ENCODE measurements at regions not wholly inside any gene's neighbourhood (a gene's known extent, or its start where the extent isn't known, plus 50 kb on each side); places are given as distances from the start of the nearest gene placed in this dataset.
"Not testable (repeated sequence)": the region's sequence is repeated elsewhere in the genome, so short reads cannot be mapped to it uniquely, and the experiment has no call there.

GRCh38 chr11:22567759-22568158, 57.9 kb downstream of the FANCF start:
- no peak for DNase-seq

DNA sequence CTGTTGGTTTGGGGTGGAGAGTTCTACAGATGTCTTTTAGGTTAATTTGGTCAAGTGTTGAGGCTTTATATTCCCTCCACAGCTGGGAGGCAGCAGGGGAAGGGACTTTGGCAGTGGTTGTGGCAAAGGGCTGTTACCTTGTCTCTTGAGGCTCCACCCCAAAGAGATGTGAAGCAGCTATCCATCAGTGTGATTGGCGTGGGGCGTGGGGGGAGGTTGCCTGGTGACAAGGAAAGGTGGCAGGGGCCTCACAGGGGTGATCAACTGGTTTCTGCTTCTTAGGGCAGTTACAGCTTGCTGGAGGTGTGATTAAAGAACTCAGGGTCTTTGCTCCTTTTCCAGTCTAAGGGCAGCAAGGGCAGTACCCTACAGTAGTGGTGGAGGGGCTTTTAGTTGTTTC, 59.3 kb downstream of the FANCF start:
- DNase-seq: no peak

DNA sequence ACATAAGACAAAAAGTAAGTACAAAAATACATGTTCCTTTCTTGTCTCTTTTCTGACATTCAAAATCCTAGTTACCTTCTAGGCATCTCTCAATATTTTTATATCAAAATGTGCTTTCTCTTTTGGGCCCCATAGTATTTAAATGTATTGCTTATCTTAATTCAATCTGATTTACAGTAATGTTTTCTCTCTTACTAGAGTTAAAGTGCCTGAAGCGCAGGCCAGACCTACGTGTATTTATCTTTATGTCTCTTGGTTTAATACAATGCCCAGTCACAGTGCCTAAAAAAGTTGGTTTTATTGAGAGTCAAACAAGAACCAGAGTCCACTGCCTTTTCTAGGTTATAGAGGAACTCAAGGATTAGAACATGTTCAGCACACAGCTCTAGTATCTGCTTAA, 64.3 kb downstream of the FANCF start:
- no peak for DNase-seq

DNA sequence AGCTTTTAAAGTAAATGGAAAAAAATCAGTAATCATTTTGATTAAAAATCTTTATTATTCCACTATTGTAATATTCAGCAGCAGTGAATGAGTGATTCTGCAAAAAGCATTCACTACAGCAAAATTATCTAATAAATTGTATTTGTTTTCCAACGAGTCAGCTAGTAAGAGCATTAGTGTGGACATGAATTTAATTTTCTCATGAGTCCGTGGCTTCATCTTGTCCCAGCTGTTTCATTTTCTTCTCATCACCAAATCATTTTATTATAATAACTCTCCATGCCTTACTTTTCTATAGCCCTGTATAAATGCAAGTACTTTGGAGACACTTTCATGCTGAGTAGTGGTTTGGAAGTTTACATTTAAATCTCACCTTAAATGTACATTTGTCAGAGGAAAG, 66.2 kb downstream of the FANCF start:
- DNase-seq: no peak

DNA sequence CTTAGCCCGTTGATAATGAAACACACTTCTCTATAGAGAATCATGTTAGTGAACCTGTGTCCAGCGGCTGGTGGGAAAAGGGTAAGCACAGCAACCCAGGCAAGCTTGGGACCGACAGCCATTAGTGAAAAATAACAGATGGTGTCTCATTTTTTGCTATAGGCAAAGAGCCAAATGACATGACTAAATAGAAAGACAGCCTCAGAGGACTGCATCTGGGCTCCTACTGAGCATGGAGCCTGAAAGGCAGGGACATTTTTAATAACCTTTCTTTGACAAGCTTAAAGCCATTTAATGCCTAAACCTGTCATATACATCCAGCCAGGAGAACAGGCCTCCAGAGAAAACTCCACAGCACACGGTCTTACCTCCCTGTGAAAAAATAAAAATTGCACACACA, 67.0 kb downstream of the FANCF start:
- DNase-seq: peak; percentile 20 to 64 (median 40)

DNA sequence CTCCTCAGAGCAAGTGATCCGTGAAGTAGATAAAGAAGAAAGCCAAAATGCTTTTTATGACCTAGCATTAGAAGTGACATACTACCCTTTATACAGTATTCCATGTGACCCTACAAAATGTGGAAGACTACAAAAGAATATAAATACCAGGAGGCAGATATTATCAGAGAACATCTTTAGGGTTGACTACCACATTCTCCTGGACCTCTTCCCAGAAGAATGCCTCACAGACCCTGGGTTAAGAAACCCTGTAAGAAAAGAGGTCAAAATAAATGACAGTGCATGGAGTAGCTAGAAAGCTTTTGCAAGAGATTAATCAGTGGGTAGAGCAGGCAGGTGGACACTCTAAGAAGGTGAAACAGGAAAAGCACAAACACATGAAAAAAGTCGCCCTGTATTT, 69.2 kb downstream of the FANCF start:
- no peak for DNase-seq

GRCh38 chr11:22555881-22556280, 69.7 kb downstream of the FANCF start:
- no peak for DNase-seq

GRCh38 chr11:22554221-22554620, 71.4 kb downstream of the FANCF start:
- DNase-seq: no peak

- no peak for DNase-seq
These were observed 72.7 kb downstream of the FANCF start for GRCh38 chr11:22552885-22553284.

GRCh38 chr11:22546746-22547145, 78.9 kb downstream of the FANCF start:
- no peak for DNase-seq

- peak in 1 of 3 donors; percentile 52 for DNase-seq
These were observed 82.4 kb downstream of the FANCF start for GRCh38 chr11:22543261-22543660.

GRCh38 chr11:22539821-22540256, 85.8 kb downstream of the FANCF start:
- peak; percentile 38 to 80 (median 55) for DNase-seq

DNA sequence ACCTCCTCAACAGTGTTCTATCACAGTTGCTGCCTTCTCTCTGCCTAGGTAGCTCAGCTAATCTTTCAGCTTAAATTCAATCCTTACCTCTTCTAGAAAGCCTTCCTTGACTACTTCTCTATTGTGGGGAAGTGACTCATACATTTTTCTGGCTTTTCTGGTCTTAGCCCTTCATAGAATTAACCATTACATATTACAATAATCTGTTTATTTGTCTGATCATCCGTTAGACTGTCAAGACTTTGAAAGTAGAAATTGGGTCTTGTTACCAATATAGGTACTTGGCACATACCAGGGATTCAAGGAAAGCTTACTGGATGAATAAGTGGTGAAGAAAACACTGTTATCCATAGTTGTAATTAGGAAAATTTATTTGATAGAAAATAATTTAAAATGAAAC, 89.6 kb downstream of the FANCF start:
- no peak for DNase-seq

DNA sequence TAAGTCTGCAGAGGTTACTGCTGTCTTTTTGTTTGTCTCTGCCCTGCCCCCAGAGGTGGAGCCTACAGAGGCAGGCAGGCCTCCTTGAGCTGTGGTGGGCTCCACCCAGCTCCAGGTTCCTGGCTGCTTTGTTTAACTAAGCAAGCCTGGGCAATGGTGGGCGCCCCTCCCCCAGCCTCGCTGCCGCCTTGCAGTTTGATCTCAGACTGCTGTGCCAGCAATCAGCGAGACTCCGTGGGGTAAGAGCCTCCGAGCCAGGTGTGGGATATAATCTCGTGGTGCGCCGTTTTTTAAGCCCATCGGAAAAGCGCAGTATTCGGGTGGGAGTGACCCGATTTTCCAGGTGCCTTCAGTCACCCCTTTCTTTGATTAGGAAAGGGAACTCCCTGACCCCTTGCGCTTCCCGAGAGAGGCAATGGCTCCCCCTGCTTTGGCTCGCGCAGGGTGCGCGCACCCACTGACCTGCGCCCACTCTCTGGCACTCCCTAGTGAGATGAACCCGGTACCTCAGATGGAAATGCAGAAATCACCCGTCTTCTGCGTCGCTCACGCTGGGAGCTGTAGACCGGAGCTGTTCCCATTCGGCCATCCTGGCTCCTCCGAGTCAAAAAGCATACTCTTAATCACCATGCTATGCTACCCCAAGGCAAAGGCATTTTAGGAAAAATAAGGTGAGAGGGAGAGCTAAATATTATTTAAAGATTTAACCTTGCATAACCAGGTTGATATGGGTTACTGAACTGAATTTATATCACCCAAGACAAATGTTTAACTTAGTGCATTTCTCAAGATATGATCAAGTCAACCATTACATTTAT, 96.8 kb downstream of the FANCF start:
- DNase-seq: not testable (repeated sequence)

DNA sequence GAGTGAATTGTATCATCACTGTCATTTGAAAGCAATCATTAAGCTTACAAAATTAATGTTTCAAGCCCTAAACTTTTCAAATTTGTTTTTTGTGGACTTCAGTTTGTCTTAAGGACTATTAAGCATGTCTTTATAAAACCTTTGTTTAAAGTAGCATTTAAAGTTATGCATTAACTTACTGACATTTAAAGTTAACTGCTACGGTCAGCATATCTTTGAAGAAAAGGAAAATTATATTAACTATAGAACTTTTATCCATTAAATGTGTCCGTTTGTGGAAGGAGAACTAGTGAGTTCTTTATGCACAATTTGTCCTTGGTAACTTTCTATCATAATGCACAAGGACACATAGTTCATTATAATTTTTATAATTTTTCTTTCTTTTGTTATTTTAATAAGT, 103.4 kb downstream of the FANCF start:
- no peak for DNase-seq

DNA sequence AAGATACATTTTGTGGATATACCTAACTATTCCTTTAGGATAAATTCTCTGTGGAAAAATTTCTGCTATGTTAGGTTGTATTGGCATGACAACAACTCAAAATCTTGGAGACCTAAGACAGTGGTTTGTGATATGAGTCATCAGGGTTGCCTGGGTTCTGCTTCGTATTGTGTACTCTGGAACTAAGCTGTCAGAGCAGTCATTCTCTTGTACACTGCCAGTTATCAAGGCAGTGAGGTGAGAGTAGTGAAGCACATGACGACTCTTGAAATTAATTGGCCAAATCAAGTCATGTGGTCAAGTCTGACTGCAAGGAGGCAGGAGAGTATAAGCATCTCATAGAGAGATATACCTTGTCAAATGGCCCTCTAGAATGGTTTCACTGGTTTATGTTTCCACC, 104.4 kb downstream of the FANCF start:
- peak in 1 of 3 donors; percentile 66 for DNase-seq

GRCh38 chr11:22520521-22520920, 105.1 kb downstream of the FANCF start:
- no peak for DNase-seq

- DNase-seq: not testable (repeated sequence)
These were observed 107.3 kb downstream of the FANCF start for GRCh38 chr11:22518344-22518743.

DNA sequence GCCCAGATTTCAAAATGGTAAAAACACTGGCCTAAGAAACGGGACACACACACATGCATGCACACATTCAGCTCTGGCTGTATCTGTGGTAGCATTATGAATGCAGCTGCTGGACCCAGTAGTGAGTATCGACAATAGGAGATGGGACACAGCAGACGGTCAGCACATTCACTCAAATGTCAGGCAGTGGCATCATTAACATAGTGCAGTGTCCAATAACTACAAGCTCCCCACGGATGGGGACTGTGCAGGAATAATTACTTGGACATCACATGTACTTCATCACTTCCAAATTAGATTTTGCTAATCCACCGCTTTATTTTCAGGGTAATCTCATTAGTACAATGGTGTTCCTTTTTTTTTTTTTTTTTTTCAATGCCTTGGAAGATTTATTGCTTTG, 109.5 kb downstream of the FANCF start:
- DNase-seq: no peak

GRCh38 chr11:22512457-22512856, 113.2 kb downstream of the FANCF start:
- DNase-seq: no peak

GRCh38 chr11:22510741-22511140, 114.9 kb downstream of the FANCF start:
- peak in 1 of 3 donors; percentile 55 for DNase-seq

GRCh38 chr11:22510010-22510409, 115.6 kb downstream of the FANCF start:
- peak in 2 of 3 donors; percentile 13 to 48 for DNase-seq

DNA sequence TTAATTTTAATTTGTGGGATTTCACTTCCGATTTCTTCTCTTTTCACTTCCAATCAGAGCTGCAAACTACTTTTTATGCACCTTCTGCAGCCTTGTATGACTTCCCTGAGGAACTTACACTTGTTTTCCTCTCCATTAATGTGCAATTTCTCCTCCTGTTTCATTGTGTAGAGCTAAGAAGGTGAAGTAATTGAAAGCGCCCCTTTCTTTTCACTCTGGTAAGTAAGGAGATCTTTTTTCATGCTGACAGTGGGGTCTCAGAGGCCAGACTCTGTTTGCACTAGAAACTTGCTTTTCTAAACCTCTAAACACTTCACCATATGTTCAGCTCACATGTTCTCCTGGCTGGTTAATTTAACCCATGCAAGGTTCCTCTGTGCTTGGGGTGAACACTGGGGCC, 117.0 kb downstream of the FANCF start:
- DNase-seq: no peak

GRCh38 chr11:22497474-22497873, 128.1 kb downstream of the FANCF start:
- DNase-seq: no peak
